ENCODE measurements at regions not wholly inside any gene's neighbourhood (a gene's known extent, or its start where the extent isn't known, plus 50 kb on each side); places are given as distances from the start of the nearest gene placed in this dataset.
"Not testable (repeated sequence)": the region's sequence is repeated elsewhere in the genome, so short reads cannot be mapped to it uniquely, and the experiment has no call there.

DNA sequence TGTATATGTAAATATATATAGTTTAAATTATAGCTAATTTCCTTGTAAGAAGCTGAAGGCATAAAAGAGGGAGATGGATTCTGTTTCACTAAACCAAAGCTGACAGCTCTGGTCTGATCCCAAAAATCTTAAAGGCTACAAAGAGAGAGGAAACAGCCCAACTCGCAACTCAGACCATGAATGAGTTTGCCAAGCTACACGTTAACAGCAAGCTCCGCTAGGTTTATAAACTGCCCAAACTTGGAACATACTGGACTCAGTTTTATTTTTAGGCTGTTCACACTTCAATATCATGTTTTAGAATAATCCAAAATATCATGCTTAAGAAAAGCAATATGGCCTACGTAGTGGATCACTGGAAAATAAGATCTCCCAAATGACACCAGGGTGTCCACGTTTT lies 318.3 kb upstream of the RPS23 start:
- DNase-seq = no peak

GRCh38 chr5:82595113-82595512 lies 317.0 kb upstream of the RPS23 start:
- DNase-seq = no peak

DNA sequence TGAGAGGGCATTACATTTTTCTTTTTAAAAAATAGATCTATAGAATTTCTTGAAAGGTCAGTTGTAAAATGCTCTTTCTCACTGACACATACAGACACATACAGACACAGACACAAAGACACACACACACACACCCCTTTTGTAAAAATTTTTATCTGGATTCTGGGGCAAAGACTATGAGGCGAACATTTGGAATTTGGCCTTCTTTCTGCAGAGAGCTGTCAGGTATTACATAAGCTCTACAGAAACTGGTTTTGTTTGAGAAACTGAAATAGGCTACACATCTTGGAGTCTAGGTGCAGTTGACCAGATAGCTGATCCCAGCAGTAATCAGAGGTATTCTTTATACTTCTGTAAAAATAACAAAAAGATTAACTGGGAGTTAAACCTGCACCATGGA lies 315.9 kb upstream of the RPS23 start:
- no peak for DNase-seq

GRCh38 chr5:82593481-82593880 lies 315.3 kb upstream of the RPS23 start:
- DNase-seq = no peak

GRCh38 chr5:82591021-82591515 lies 312.9 kb upstream of the RPS23 start:
- no peak for DNase-seq

- DNase-seq = no peak
Observed at GRCh38 chr5:82590112-82590511, 312.0 kb upstream of the RPS23 start.

- no peak for DNase-seq
Observed at GRCh38 chr5:82586661-82587310, 308.6 kb upstream of the RPS23 start.

DNA sequence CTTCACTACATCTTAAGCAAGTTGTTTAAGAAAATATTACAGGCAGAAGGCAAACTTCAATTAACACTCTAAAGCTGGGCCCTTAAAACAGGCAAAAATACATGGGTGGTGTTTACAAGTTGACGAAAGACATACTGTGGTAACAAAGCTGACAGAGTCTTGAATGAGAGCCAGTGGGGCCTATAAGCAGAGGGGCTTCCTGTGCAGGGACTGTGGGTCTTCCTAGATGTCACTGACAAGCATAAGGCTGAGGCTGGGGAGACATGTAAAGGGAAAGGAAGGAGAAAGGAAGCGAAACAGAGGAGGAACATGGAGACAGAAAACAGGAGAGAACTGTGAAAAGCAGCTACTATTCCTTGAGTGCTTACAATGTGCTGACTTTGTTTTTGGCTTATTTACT lies 308.0 kb upstream of the RPS23 start:
- DNase-seq = no peak

- no peak for DNase-seq
Observed at GRCh38 chr5:82584631-82585030, 306.5 kb upstream of the RPS23 start.

GRCh38 chr5:82583331-82583730 lies 305.2 kb upstream of the RPS23 start:
- not testable (repeated sequence) for DNase-seq

DNA sequence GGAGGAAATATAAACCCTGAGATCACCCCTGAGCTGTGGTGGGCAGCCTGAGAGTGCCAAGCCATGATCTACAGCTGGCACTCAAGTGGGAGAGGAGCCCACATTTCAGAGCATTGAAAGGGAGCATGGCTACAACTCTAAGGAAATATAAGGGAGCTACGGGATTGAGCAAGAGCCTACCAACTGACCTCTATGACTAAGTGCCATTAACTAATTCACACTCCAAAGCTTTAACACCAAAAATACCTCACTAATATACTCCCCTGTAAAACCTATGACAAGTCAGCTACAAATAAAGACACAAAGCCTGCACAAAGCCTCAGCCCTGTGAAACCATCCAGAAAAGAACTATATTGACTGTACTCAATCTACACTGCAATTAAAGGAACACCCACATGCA lies 286.8 kb upstream of the RPS23 start:
- no peak for DNase-seq

GRCh38 chr5:82563745-82564144 lies 285.6 kb upstream of the RPS23 start:
- no peak for DNase-seq

DNA sequence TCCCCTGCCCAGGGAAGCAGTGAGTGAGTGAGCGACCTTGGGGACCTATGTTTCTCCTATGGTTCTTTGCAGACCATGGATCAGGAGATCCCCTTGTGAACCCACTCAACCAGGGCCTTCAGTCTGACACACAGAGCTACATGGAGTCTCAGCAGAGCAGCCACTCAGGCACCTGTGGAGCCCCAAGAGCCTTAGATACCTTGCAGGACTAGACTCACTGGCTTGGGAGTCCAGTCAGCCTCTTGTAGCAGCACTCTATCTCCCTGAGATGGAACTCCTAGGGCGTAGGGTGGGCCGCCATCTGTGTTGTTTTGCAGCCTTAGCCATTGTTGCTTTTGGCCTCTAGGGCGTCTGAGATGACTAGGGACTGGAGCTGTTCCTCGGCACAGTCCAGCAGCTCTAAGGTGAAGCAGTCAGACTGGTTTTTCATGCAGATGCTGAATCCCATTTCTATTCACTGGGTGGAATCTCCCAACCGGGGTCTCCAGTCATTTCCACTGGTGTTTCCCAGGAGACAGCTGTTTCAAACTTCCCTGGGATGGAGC lies 284.6 kb upstream of the RPS23 start:
- DNase-seq = no peak

- no peak for DNase-seq
Observed at GRCh38 chr5:82561797-82562196, 283.6 kb upstream of the RPS23 start.

GRCh38 chr5:82560969-82561368 lies 282.8 kb upstream of the RPS23 start:
- DNase-seq = no peak

GRCh38 chr5:82560561-82560960 lies 282.4 kb upstream of the RPS23 start:
- DNase-seq = no peak

DNA sequence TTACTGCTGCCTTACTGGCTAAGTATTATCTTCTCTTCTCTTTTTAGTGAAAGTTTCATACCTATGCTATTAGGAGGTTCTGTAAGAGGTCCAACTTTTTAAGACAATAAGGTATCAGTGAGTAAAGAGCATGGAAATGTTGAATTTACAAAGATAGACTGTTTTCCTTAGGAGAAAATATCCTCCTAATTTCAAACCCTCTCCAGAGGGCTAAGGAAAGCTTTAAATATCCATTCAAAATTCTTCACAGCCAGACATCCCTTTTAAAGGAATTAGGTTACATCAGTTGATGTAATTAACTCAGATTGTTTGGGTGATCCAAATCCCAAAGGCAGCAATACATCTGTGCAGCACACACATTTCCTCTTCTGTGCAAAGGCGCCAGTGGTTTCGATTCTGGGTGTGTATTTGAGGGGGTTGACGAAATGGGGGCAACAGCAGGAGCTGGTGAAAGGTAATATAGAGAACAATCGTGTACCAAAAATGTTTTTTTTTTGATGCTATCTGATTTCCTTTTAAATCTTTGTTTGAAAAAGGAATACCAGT lies 273.8 kb upstream of the RPS23 start:
- no peak for DNase-seq

DNA sequence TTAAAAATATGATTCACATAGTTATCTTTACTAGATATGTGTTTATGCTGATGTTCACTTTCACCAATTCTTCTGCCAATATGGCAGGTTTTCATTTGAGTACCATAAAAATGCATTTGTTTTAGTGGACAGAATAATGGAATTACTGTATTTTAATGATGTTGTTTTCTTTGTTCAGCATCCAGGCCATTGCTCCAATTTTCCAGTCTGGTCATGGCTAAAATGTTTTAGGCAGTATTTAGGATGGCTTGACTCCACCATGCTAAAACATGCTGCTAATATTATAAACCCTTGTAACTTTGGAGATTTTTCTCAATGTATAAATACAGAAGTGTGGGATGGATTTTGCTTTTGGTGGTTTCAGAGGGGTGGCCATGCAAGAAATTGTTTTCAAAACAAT lies 273.0 kb upstream of the RPS23 start:
- DNase-seq = no peak

GRCh38 chr5:82549263-82549662 lies 271.1 kb upstream of the RPS23 start:
- no peak for DNase-seq

DNA sequence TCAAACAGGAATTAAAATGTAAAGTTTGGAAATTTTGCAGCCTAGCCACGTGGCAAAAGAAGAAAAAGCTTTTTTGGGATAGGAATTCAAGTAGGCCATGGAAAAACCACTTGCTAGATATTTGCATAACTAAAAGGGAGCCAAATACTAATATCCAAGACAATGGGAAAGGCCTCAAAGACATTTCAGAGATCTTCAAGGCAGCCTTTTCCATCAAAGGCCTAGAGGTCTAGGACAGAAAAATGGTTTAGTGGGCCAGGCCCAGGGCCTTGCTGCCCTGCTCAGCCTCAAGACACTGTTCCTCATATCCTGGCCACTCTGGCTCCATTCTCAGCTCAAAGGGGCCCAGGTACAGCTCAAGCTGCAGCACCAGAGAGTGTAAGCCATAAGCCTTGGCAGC lies 265.9 kb upstream of the RPS23 start:
- DNase-seq = no peak

GRCh38 chr5:82540301-82540700 lies 262.1 kb upstream of the RPS23 start:
- DNase-seq = no peak

- no peak for DNase-seq
Observed at GRCh38 chr5:82538339-82539034, 260.3 kb upstream of the RPS23 start.

GRCh38 chr5:82537687-82538306 lies 259.6 kb upstream of the RPS23 start:
- no peak for DNase-seq

GRCh38 chr5:82534986-82535385 lies 256.8 kb upstream of the RPS23 start:
- no peak for DNase-seq
